A673 (cell line): ENCODE measurements at regions not wholly inside any gene's neighbourhood (a gene's known extent, or its start where the extent isn't known, plus 50 kb on each side); places are given as distances from the start of the nearest gene placed in this dataset.

Source experiments
- EZH2 ChIP-seq: fragments of 200-600 bp; sonication (generic); IDR thresholded peaks from 2 replicates; pipeline ENCODE4 v1.6.1; 2017; ENCODE audit warnings: borderline replicate concordance, low read depth, mild to moderate bottlenecking, mixed read lengths, antibody characterized with exemption, low read length; ENCODE audit not compliant: poor library complexity, severe bottlenecking
- TF ChIP-seq, protein P1 (sequence below): fragments of 300-800, 200-600 bp; sonication (generic); conservative IDR thresholded peaks from 2 replicates; pipeline ENCODE4 v1.5.1; 2017; ENCODE audit warnings: low read depth, mild to moderate bottlenecking, antibody characterized with exemption, low read length, moderate library complexity, mixed read lengths

DNA sequence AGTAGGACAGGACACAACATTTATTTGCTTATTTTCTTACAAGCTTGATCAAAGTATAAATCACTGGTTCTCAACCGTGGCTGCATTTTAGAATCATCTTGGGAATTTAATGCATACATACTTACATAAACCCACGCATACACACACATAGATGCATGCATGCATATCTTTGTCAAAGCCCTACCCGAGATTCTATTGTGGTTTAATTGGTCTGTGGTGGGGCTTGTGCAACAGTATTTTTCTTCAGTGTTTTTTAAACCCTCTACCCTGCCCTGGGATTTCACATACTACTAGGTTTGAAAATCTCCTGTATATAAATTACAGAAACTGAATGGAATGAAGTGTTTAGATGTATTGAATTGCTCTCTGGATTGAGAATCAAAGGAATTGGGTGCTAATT is 1166.2 kb downstream of the MAT2B start:
- no peak for TF ChIP-seq EZH2
- TF ChIP-seq, protein P1, sequence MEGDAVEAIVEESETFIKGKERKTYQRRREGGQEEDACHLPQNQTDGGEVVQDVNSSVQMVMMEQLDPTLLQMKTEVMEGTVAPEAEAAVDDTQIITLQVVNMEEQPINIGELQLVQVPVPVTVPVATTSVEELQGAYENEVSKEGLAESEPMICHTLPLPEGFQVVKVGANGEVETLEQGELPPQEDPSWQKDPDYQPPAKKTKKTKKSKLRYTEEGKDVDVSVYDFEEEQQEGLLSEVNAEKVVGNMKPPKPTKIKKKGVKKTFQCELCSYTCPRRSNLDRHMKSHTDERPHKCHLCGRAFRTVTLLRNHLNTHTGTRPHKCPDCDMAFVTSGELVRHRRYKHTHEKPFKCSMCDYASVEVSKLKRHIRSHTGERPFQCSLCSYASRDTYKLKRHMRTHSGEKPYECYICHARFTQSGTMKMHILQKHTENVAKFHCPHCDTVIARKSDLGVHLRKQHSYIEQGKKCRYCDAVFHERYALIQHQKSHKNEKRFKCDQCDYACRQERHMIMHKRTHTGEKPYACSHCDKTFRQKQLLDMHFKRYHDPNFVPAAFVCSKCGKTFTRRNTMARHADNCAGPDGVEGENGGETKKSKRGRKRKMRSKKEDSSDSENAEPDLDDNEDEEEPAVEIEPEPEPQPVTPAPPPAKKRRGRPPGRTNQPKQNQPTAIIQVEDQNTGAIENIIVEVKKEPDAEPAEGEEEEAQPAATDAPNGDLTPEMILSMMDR = no peak
